Fibroblast of the aortic adventitia (primary cell): ENCODE measurements at regions not wholly inside any gene's neighbourhood (a gene's known extent, or its start where the extent isn't known, plus 50 kb on each side); places are given as distances from the start of the nearest gene placed in this dataset.

Source experiments
- DNase-seq: peaks from one replicate; pipeline ENCODE4 v3.0.0-alpha.2; 2010; ENCODE audit warnings: low read depth
- H3K4me3 ChIP-seq: 2 replicates; pipeline ENCODE4 v1.5.1; 2011; ENCODE audit warnings: low read depth, mild to moderate bottlenecking, control low read depth, low read length, moderate library complexity
- CTCF ChIP-seq: IDR thresholded peaks from 2 replicates; pipeline ENCODE4 v1.5.1; 2011; ENCODE audit warnings: mild to moderate bottlenecking, low read length, control low read depth, inconsistent platforms; ENCODE audit not compliant: insufficient read depth

- H3K4me3 ChIP-seq = no peak overlapping the region
Observed at GRCh38 chr22:47772864-47773263, 1010.4 kb downstream of the TBC1D22A start.

GRCh38 chr22:47769652-47770051 lies 1007.2 kb downstream of the TBC1D22A start:
- no peak overlapping the region for H3K4me3 ChIP-seq
- DNase-seq = no peak
- no peak for TF ChIP-seq CTCF

More at GRCh38 chr22:47772864-47773263, 1010.4 kb downstream of the TBC1D22A start:
- no peak for TF ChIP-seq CTCF
- no peak for DNase-seq

GRCh38 chr22:47768027-47768426 lies 1005.6 kb downstream of the TBC1D22A start:
- DNase-seq = no peak
- TF ChIP-seq CTCF = no peak
- H3K4me3 ChIP-seq = no peak overlapping the region

- H3K4me3 ChIP-seq = no peak overlapping the region
- DNase-seq = no peak
- TF ChIP-seq CTCF = no peak
Observed at GRCh38 chr22:47767403-47767802, 1005.0 kb downstream of the TBC1D22A start.

- TF ChIP-seq CTCF = no peak
- DNase-seq = no peak
- H3K4me3 ChIP-seq = no peak overlapping the region
Observed at GRCh38 chr22:47765757-47766156, 1003.3 kb downstream of the TBC1D22A start.

GRCh38 chr22:47762141-47762540 lies 999.7 kb downstream of the TBC1D22A start:
- TF ChIP-seq CTCF = no peak
- no peak for DNase-seq
- no peak overlapping the region for H3K4me3 ChIP-seq

GRCh38 chr22:47759909-47760308 lies 997.5 kb downstream of the TBC1D22A start:
- H3K4me3 ChIP-seq = no peak overlapping the region
- no peak for DNase-seq
- no peak for TF ChIP-seq CTCF
